ENCODE measurements at regions not wholly inside any gene's neighbourhood (a gene's known extent, or its start where the extent isn't known, plus 50 kb on each side); places are given as distances from the start of the nearest gene placed in this dataset.

DNA sequence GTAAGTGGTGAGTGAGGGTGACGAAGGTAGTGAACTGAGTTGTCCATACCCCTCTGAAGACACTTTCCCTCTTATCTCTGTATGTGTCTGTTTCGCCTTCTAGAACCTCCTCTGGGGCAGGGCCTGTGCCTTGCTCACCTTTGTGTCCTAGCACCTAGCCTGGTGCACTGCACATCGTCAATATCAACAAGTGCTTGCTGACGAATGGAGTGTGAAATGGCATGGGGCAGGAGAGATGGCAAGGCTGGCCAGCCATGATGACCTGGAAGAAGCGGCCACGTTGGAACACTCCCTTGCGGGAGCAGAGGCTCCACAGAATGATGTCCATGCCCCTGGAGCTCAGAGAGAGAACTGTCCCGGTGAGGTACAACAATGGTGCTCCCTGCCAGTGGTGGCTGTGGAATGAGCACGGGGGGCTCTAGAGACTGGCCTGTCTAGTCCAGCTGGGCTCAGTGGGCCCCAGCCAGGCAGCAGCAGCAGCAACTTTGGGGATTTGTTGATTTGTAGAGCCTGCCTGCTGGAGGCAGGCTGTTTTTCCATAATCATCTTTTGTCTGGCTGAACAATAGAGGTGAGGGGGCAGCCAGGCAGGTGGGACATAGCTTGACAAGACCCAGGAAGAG lies 112.2 kb upstream of the PJA1 start:
- Histone ChIP-seq H3K9me3 (no peaks in the 10 kb centered on the region), H3K4me3 (no peak overlapping the region), H3K27me3 (replicated peaks; ENCODE audit: insufficient read depth) (no peaks in the 10 kb centered on the region), H3K36me3 (no peaks in the 10 kb centered on the region), H3K27ac (no peak overlapping the region), H3K4me1 (ENCODE audit: control insufficient read depth in 1 of 2, low read depth in 2 of 2) (peaks cover 0 to 4% of the 10 kb centered on the region in 2 donors)
- ATAC-seq (ENCODE audit: insufficient number of reproducible peaks, low FRiP score, low read depth) (no peak), DNase-seq (ENCODE audit: low spot score) (no peak)
- TF ChIP-seq, protein P1, sequence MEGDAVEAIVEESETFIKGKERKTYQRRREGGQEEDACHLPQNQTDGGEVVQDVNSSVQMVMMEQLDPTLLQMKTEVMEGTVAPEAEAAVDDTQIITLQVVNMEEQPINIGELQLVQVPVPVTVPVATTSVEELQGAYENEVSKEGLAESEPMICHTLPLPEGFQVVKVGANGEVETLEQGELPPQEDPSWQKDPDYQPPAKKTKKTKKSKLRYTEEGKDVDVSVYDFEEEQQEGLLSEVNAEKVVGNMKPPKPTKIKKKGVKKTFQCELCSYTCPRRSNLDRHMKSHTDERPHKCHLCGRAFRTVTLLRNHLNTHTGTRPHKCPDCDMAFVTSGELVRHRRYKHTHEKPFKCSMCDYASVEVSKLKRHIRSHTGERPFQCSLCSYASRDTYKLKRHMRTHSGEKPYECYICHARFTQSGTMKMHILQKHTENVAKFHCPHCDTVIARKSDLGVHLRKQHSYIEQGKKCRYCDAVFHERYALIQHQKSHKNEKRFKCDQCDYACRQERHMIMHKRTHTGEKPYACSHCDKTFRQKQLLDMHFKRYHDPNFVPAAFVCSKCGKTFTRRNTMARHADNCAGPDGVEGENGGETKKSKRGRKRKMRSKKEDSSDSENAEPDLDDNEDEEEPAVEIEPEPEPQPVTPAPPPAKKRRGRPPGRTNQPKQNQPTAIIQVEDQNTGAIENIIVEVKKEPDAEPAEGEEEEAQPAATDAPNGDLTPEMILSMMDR (IDR thresholded peaks at IDR 0.05), result no peak

DNA sequence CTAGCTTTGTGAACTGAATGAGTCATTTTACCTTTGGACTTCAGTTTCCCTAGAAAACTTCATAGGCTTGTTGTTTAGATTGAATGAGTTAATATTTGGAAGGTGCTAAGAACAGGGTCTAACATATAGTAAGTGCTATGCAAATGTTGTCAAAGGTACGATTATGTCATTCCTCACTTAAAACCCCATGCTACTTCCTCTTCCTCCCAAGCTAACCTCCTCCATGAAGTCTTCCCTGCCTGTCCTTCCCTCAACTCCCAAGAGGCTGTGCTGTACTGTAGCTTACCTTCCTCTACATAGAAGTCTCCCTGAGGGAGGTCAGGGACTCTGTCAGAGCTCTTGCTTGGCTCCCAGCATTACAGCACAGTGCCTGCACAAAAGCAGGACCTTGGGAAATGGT lies 103.4 kb upstream of the PJA1 start:
- Histone ChIP-seq H3K9me3 (no peaks in the 10 kb centered on the region), H3K36me3 (no peaks in the 10 kb centered on the region), H3K4me3 (no peak overlapping the region), H3K27ac (no peak overlapping the region), H3K27me3 (replicated peaks; ENCODE audit: insufficient read depth) (no peaks in the 10 kb centered on the region), H3K4me1 (ENCODE audit: control insufficient read depth in 1 of 2, low read depth in 2 of 2) (no peaks in the 10 kb centered on the region)
- DNase-seq (ENCODE audit: low spot score), result no peak
- TF ChIP-seq, protein P1 (IDR thresholded peaks at IDR 0.05), result no peak
- ATAC-seq (ENCODE audit: insufficient number of reproducible peaks, low FRiP score, low read depth), result no peak

- no peak overlapping the region for H3K4me3 ChIP-seq
- no peak overlapping the region for H3K27ac ChIP-seq
- TF ChIP-seq, protein P1 (IDR thresholded peaks at IDR 0.05), result no peak
- H3K36me3 ChIP-seq, result no peaks in the 10 kb centered on the region
- ATAC-seq (ENCODE audit: insufficient number of reproducible peaks, low FRiP score, low read depth) (no peak), DNase-seq (ENCODE audit: low spot score) (no peak)
- no peaks in the 10 kb centered on the region for H3K27me3 ChIP-seq (replicated peaks; ENCODE audit: insufficient read depth)
- H3K9me3 ChIP-seq, result no peaks in the 10 kb centered on the region
- no peaks in the 10 kb centered on the region for H3K4me1 ChIP-seq (ENCODE audit: control insufficient read depth in 1 of 2, low read depth in 2 of 2)
These were observed 98.9 kb upstream of the PJA1 start for GRCh38 chrX:69264158-69264581.

GRCh38 chrX:69263251-69263820 lies 98.1 kb upstream of the PJA1 start:
- no peaks in the 10 kb centered on the region for H3K27me3 ChIP-seq (replicated peaks; ENCODE audit: insufficient read depth)
- no peak for ATAC-seq (ENCODE audit: insufficient number of reproducible peaks, low FRiP score, low read depth)

More at GRCh38 chrX:69263251-69263820, 98.1 kb upstream of the PJA1 start:
- no peak overlapping the region for H3K4me3 ChIP-seq
- no peak overlapping the region for H3K27ac ChIP-seq
- H3K4me1 ChIP-seq (ENCODE audit: control insufficient read depth in 1 of 2, low read depth in 2 of 2), result no peaks in the 10 kb centered on the region
- H3K36me3 ChIP-seq, result no peaks in the 10 kb centered on the region
- no peaks in the 10 kb centered on the region for H3K9me3 ChIP-seq
- TF ChIP-seq, protein P1 (IDR thresholded peaks at IDR 0.05), result no peak
- no peak for DNase-seq (ENCODE audit: low spot score)

All from thoracic aorta (tissue), 2 donors.